HCT116 (cell line): ENCODE measurements at regions not wholly inside any gene's neighbourhood (a gene's known extent, or its start where the extent isn't known, plus 50 kb on each side); places are given as distances from the start of the nearest gene placed in this dataset.

Source experiments
- CTCF ChIP-seq, 3 experiments: fragments of 200-600 bp in 1 of 3; sonication (generic) in 1 of 3; IDR thresholded peaks in 2 of 3; conservative IDR thresholded peaks in 1 of 3; 2 replicates each; pipeline ENCODE4 v1.5.1; 2012 to 2017; ENCODE audit warnings: low read depth in 2 of 3, low read length in 2 of 3, antibody characterized with exemption in 1 of 3, borderline replicate concordance in 1 of 3, control low read depth in 1 of 3, mild to moderate bottlenecking in 1 of 3, mixed read lengths in 1 of 3, mixed run types in 1 of 3, moderate library complexity in 1 of 3; ENCODE audit not compliant: insufficient read depth in 1 of 3
- EZH2 ChIP-seq: fragments of 200-600 bp; sonication (generic); IDR thresholded peaks from 2 replicates; pipeline ENCODE4 v1.6.1; 2017; ENCODE audit warnings: antibody characterized with exemption, mixed run types
- POLR2A ChIP-seq: IDR thresholded peaks from 2 replicates; pipeline ENCODE4 v1.7.0; 2011; ENCODE audit warnings: borderline replicate concordance; ENCODE audit not compliant: insufficient read depth, insufficient read length; ENCODE audit errors: extremely low read depth
- REST ChIP-seq: IDR thresholded peaks from 2 replicates; pipeline ENCODE4 v1.6.1; 2012; ENCODE audit warnings: low read depth

- TF ChIP-seq POLR2A (no peak), CTCF (IDR thresholded peaks at IDR 0.05 in 2 of 3, conservative IDR thresholded peaks at IDR 0.05 in 1 of 3; ENCODE audit: borderline replicate concordance in 1 of 3, insufficient read depth in 1 of 3, low read depth in 2 of 3, low read length in 2 of 3) (no peak), REST (no peak), EZH2 (no peak)
Observed at GRCh38 chr4:123640271-123640670, 243.7 kb downstream of the SPRY1 start.
